GM18505 (cell line): ENCODE measurements at regions not wholly inside any gene's neighbourhood (a gene's known extent, or its start where the extent isn't known, plus 50 kb on each side); places are given as distances from the start of the nearest gene placed in this dataset.

Experiments
- ATAC-seq: cut with Tn5 transposase; IDR thresholded peaks from one replicate; pipeline ENCODE4 v1.9.1; 2021; ENCODE audit not compliant: unreplicated experiment
- POLR2A ChIP-seq: IDR thresholded peaks from 4 replicates; pipeline ENCODE4 v1.6.1; 2011; ENCODE audit warnings: borderline replicate concordance; ENCODE audit not compliant: insufficient read depth, insufficient read length; ENCODE audit errors: extremely low read depth

- no peak for ATAC-seq
- TF ChIP-seq POLR2A = no peak
Measured at GRCh38 chr6:91464718-91465117, 877.8 kb upstream of the MAP3K7 start.

- peak; percentile 55 for ATAC-seq
- TF ChIP-seq POLR2A = no peak
Measured at GRCh38 chr6:91464201-91464600, 877.3 kb upstream of the MAP3K7 start.

DNA sequence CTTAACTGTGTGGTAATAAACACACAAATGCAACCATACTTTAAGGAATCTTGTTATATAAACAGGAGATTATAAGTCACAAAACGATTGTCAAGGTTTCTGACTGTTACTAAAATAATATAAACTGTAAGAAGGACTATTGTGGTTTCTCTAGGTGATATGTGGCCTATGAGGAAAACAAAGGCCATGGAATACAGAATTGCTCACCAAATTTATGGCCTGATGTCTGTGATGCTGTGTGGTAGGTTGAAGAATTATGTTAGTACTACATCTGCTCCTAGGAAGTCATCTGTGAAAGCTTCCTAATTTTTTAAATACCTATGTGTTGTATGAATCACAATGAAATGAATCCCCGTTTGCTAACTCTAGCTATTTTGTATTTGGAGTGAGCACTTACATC lies 875.4 kb upstream of the MAP3K7 start:
- TF ChIP-seq POLR2A = no peak
- ATAC-seq = no peak

DNA sequence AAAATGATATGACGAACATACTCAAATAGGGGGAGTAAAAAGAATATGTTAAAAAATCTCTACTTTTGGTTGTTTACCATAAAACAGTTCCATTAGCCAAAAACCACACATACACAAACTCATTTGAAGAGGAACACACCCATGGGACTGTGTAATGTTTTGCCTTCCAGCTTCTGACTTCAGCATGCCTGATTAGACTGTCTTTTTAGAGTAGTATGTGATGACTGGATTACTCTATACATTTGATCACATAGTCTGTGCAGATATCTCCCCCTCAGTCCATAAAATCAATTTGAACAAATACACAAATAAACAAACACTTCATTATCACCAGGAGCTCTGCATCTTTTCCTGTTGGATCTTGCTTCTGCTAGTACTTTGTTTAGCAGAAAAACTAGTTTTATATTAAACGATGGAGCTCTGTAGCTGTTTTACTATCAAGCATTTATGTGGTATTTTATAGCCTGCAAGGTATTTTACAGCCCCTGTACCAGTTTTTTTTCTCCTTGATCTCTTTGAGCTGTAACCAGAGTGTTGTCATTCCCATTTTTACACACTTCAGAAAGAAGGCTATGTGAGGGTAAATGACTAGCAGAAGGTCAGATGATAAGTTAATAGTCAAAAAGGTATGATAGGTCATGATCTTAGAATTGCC lies 866.5 kb upstream of the MAP3K7 start:
- no peak for ATAC-seq
- TF ChIP-seq POLR2A = no peak

DNA sequence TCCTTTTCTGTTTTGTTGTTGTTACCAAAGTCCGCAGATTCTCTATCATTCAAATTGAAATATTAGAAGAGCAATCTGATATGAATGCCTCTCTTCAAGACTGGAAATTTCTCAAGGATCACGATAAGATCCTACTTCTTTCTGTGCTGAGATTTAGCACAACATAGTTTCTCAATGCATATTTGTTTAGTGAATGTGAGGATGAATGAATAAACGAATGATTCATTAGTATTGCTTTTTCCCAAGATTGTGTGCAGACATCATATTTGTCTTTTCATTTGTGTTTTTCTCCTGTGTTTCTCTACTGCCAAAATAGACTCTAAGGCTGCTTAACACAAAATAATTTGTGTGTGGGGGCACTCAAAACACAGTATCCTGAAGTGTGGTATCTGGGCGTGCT lies 862.7 kb upstream of the MAP3K7 start:
- no peak for ATAC-seq
- TF ChIP-seq POLR2A = no peak

GRCh38 chr6:91447530-91448254 lies 860.8 kb upstream of the MAP3K7 start:
- ATAC-seq = no peak

GRCh38 chr6:91447081-91447480 lies 860.2 kb upstream of the MAP3K7 start:
- TF ChIP-seq POLR2A = no peak
- peak; percentile 52 for ATAC-seq

More at GRCh38 chr6:91447530-91448254, 860.8 kb upstream of the MAP3K7 start:
- no peak for TF ChIP-seq POLR2A

- no peak for ATAC-seq
- no peak for TF ChIP-seq POLR2A
Measured at GRCh38 chr6:91443405-91443804, 856.5 kb upstream of the MAP3K7 start.

GRCh38 chr6:91442342-91442741 lies 855.5 kb upstream of the MAP3K7 start:
- ATAC-seq = no peak
- TF ChIP-seq POLR2A = no peak

GRCh38 chr6:91438570-91438969 lies 851.7 kb upstream of the MAP3K7 start:
- no peak for ATAC-seq
- no peak for TF ChIP-seq POLR2A

GRCh38 chr6:91437315-91437729 lies 850.5 kb upstream of the MAP3K7 start:
- ATAC-seq = no peak
- TF ChIP-seq POLR2A = no peak

DNA sequence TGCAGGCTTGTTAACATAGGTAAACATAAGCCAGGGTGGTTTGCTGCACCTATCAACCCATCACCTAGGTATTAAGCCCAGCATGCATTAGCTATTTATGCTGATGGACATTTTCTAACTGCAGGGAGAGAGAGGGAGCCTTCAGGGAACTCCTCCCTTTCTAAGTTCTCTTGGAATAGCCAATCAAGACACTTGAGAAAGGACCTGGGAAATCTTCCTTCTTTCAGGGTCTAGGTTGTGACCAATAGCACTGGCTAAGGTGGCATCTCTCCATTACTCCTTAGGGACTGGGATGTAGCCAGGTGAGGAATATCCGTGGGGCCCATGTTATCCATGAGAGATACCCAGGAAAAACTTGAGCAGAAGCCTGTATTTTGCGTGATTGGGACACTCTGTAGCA lies 849.6 kb upstream of the MAP3K7 start:
- no peak for ATAC-seq
- TF ChIP-seq POLR2A = no peak

DNA sequence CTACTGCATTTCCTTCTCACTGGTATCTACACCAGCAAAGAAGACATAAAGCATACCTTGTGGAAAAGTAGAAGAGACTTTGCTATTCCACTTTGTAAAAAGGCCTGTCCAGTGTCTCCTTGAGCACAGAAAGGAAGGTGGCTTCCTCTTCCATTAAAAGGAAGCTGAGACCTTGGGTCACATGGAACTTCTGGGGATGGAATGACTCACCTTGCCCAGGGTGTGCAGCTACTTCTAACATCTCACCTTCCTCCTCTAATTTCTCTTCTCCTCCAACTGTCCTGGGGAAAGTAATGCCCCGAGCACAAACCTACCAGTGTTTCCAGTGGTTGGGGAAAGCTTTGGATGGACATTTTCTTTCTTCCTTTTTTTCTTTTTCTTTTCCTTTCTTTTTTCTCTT lies 848.8 kb upstream of the MAP3K7 start:
- TF ChIP-seq POLR2A = no peak
- no peak for ATAC-seq

GRCh38 chr6:91434576-91434975 lies 847.7 kb upstream of the MAP3K7 start:
- ATAC-seq = no peak
- TF ChIP-seq POLR2A = no peak
